ENCODE measurements at regions not wholly inside any gene's neighbourhood (a gene's known extent, or its start where the extent isn't known, plus 50 kb on each side); places are given as distances from the start of the nearest gene placed in this dataset.

- Histone ChIP-seq H3K27me3 (ENCODE audit: insufficient read depth, low read length, poor library complexity) (no peaks in the 10 kb centered on the region), H3K9me3 (ENCODE audit: insufficient read depth, low read length, severe bottlenecking) (peaks cover 20% of the 10 kb centered on the region), H3K4me3 (ENCODE audit: low read depth in 1 of 2, low read length in 2 of 2) (no peak overlapping the region), H4K20me1 (ENCODE audit: insufficient read depth, low read length) (no peaks in the 10 kb centered on the region), H3K4me1 (ENCODE audit: insufficient read depth, low read length) (no peaks in the 10 kb centered on the region), H3K36me3 (ENCODE audit: insufficient read depth, low read length) (peaks cover 8% of the 10 kb centered on the region; the same call in 1 of the 2 replicates), H3K4me2 (ENCODE audit: insufficient read depth, low read length) (no peak overlapping the region), H3K79me2 (ENCODE audit: insufficient read depth, low read length) (no peaks in the 10 kb centered on the region), H3K27ac (ENCODE audit: low read length) (no peak overlapping the region), H3K9ac (ENCODE audit: low read depth, low read length) (no peak overlapping the region), H2AFZ (ENCODE audit: low read depth, low read length) (no peak overlapping the region)
- ATAC-seq (ENCODE audit: insufficient read depth, low read depth), result no peak
- TF ChIP-seq CTCF (IDR thresholded peaks at IDR 0.05; ENCODE audit: borderline replicate concordance, extremely low read depth, low read length, poor library complexity, severe bottlenecking) (no peak), EZH2 (IDR thresholded peaks at IDR 0.05; ENCODE audit: borderline replicate concordance, low read depth, low read length, severe bottlenecking) (no peak)
- DNase-seq, result no peak
These were observed 87.4 kb downstream of the ZNF732 start for GRCh38 chr4:217891-218290.

- Histone ChIP-seq H4K20me1 (ENCODE audit: insufficient read depth, low read length) (no peaks in the 10 kb centered on the region), H3K27me3 (ENCODE audit: insufficient read depth, low read length, poor library complexity) (no peaks in the 10 kb centered on the region), H3K4me3 (ENCODE audit: low read depth in 1 of 2, low read length in 2 of 2) (no peak overlapping the region), H2AFZ (ENCODE audit: low read depth, low read length) (no peak overlapping the region), H3K9me3 (ENCODE audit: insufficient read depth, low read length, severe bottlenecking) (peaks cover 50% of the 10 kb centered on the region), H3K79me2 (ENCODE audit: insufficient read depth, low read length) (no peaks in the 10 kb centered on the region), H3K4me1 (ENCODE audit: insufficient read depth, low read length) (peaks cover 34% of the 10 kb centered on the region), H3K36me3 (ENCODE audit: insufficient read depth, low read length) (peaks cover 23% of the 10 kb centered on the region), H3K9ac (ENCODE audit: low read depth, low read length) (no peak overlapping the region), H3K4me2 (ENCODE audit: insufficient read depth, low read length) (no peak overlapping the region), H3K27ac (ENCODE audit: low read length) (no peak overlapping the region)
- no peak for TF ChIP-seq EZH2 (IDR thresholded peaks at IDR 0.05; ENCODE audit: borderline replicate concordance, low read depth, low read length, severe bottlenecking)
- TF ChIP-seq CTCF (IDR thresholded peaks at IDR 0.05; ENCODE audit: borderline replicate concordance, extremely low read depth, low read length, poor library complexity, severe bottlenecking), result no peak
- DNase-seq, result no peak
- ATAC-seq (ENCODE audit: insufficient read depth, low read depth), result no peak
These were observed 89.7 kb downstream of the ZNF718 start for GRCh38 chr4:213971-214370.
